HCT116 (cell line): ENCODE measurements at regions not wholly inside any gene's neighbourhood (a gene's known extent, or its start where the extent isn't known, plus 50 kb on each side); places are given as distances from the start of the nearest gene placed in this dataset.

Source experiments
- ATAC-seq: fragments of 200-7000 bp; cut with Tn5 transposase; 2 replicates; pipeline ENCODE4 v1.9.1; 2020; ENCODE audit warnings: mild to moderate bottlenecking, moderate library complexity
- BruUV-seq: library from RNA; stranded (reverse); fragments of 400-500 nt; replicated peaks from 2 replicates; lab custom pipeline; 2021; lab: Mats Ljungman, UMichigan
- CTCF ChIA-PET: fragments of 300-600 bp; sonication (Branson Sonifier 250); formaldehyde crosslinking; loops from one replicate; lab custom pipeline; 2021; ENCODE audit warnings: antibody characterized with exemption; lab: Charles Lee
- POLR2A ChIA-PET: fragments of 300-600, 350-600 bp; sonication (Branson Sonifier 250); formaldehyde crosslinking; loops from one replicate; lab custom pipeline; 2021; ENCODE audit warnings: antibody characterized with exemption; lab: Charles Lee
- RAD21 ChIA-PET, 2 experiments: fragments of 300-600 bp; sonication (Branson Sonifier 250); formaldehyde crosslinking; loops; one replicate each; lab custom pipeline; 2023; ENCODE audit warnings: low total read pairs in 2 of 2; ENCODE audit not compliant: uncharacterized antibody in 2 of 2, unreplicated experiment in 2 of 2, low non-redundant PET in 1 of 2; lab: Charles Lee
- DNase-seq: peaks from one replicate; pipeline ENCODE4 v3.0.0-alpha.2; 2010; ENCODE audit warnings: low read depth, low spot score
- H2AFZ ChIP-seq: fragments of 200-600 bp; shearing (Covaris generic), sonication (generic); 2 replicates; pipeline ENCODE4 v1.6.1; 2017; ENCODE audit warnings: low read depth, mixed run types, mixed read lengths, antibody characterized with exemption, low read length; ENCODE audit not compliant: poor library complexity, severe bottlenecking
- H3K27ac ChIP-seq: 2 replicates; pipeline ENCODE4 v1.5.1; 2012; ENCODE audit warnings: low read depth, low read length
- H3K27me3 ChIP-seq: fragments of 200-600 bp; sonication (generic); 2 replicates; pipeline ENCODE4 v1.6.1; 2016; ENCODE audit warnings: mixed run types, low read length, mixed read lengths; ENCODE audit not compliant: insufficient read depth
- H3K36me3 ChIP-seq, 2 experiments: fragments of 200-500 bp in 1 of 2; fragments of 200-600 bp in 1 of 2; sonication (Bioruptor generic) in 1 of 2; sonication (generic) in 1 of 2; 2 replicates each; pipeline versions ENCODE4 v1.5.1 to v1.6.1; 2014 to 2016; ENCODE audit warnings: low read length in 2 of 2, inconsistent platforms in 1 of 2, mixed read lengths in 1 of 2, mixed run types in 1 of 2; ENCODE audit not compliant: insufficient read depth in 2 of 2, control insufficient read depth in 1 of 2
- H3K4me1 ChIP-seq, 2 experiments: fragments of 200-600 bp in 1 of 2; sonication (generic) in 1 of 2; 2 replicates each; pipeline versions ENCODE4 v1.5.1 to v1.6.1; 2012 to 2017; ENCODE audit warnings: low read length in 2 of 2, inconsistent platforms in 1 of 2, mild to moderate bottlenecking in 1 of 2, mixed read lengths in 1 of 2, mixed run types in 1 of 2, moderate library complexity in 1 of 2; ENCODE audit not compliant: insufficient read depth in 2 of 2, control insufficient read depth in 1 of 2
- H3K4me2 ChIP-seq: fragments of 200-600 bp; sonication (generic); 2 replicates; pipeline ENCODE4 v1.6.1; 2017; ENCODE audit warnings: mixed run types, low read length, mixed read lengths
- H3K4me3 ChIP-seq, 2 experiments: fragments of 200-600 bp in 1 of 2; sonication (generic) in 1 of 2; replicated peaks in 1 of 2; 2 replicates each; pipeline ENCODE4 v1.5.1; 2011 to 2016; ENCODE audit warnings: low read length in 2 of 2, control low read depth in 1 of 2, low read depth in 1 of 2, mild to moderate bottlenecking in 1 of 2, mixed read lengths in 1 of 2, mixed run types in 1 of 2
- H3K79me2 ChIP-seq: fragments of 200-600 bp; sonication (generic); 2 replicates; pipeline ENCODE4 v1.6.1; 2017; ENCODE audit warnings: mild to moderate bottlenecking, mixed run types, low read length, moderate library complexity, mixed read lengths; ENCODE audit not compliant: insufficient read depth
- H3K9ac ChIP-seq: fragments of 200-600 bp; sonication (generic); 2 replicates; pipeline ENCODE4 v1.6.1; 2016; ENCODE audit warnings: low read length, mixed read lengths
- H3K9me2 ChIP-seq: fragments of 200-600 bp; sonication (generic), shearing (Covaris generic); 2 replicates; pipeline ENCODE4 v1.6.1; 2017; ENCODE audit warnings: mixed run types, mild to moderate bottlenecking, moderate library complexity; ENCODE audit not compliant: insufficient read depth
- H3K9me3 ChIP-seq, 2 experiments: fragments of 200-500 bp in 1 of 2; fragments of 200-600 bp in 1 of 2; sonication (Bioruptor generic) in 1 of 2; sonication (generic) in 1 of 2; 2 replicates each; pipeline ENCODE4 v1.6.1; 2014 to 2017; ENCODE audit warnings: low read length in 2 of 2, mixed read lengths in 2 of 2, inconsistent platforms in 1 of 2, low read depth in 1 of 2, mild to moderate bottlenecking in 1 of 2, mixed run types in 1 of 2, moderate library complexity in 1 of 2; ENCODE audit not compliant: control insufficient read depth in 1 of 2, insufficient read depth in 1 of 2
- H4K20me1 ChIP-seq: fragments of 200-600 bp; sonication (generic), shearing (Covaris generic); 2 replicates; pipeline ENCODE4 v1.6.1; 2017; ENCODE audit warnings: mixed run types, mild to moderate bottlenecking, moderate library complexity; ENCODE audit not compliant: insufficient read depth
- CBX3 ChIP-seq: IDR thresholded peaks from 2 replicates; pipeline ENCODE4 v1.6.1; 2012; ENCODE audit warnings: low read depth
- EGR1 ChIP-seq: IDR thresholded peaks from 2 replicates; pipeline ENCODE4 v1.6.1; 2012; ENCODE audit warnings: low read depth
- FOSL1 ChIP-seq: IDR thresholded peaks from 2 replicates; pipeline ENCODE4 v1.6.1; 2012; ENCODE audit warnings: low read depth
- JUND ChIP-seq: IDR thresholded peaks from 2 replicates; pipeline ENCODE4 v1.6.1; 2012
- POLR2AphosphoS5 ChIP-seq: IDR thresholded peaks from 2 replicates; pipeline ENCODE4 v1.6.1; 2011; ENCODE audit warnings: mild to moderate bottlenecking, low read depth, low read length, moderate library complexity
- SIN3A ChIP-seq: IDR thresholded peaks from 2 replicates; pipeline ENCODE4 v1.6.1; 2012; ENCODE audit warnings: low read depth
- SP1 ChIP-seq: IDR thresholded peaks from 2 replicates; pipeline ENCODE4 v1.6.1; 2012; ENCODE audit warnings: low read depth
- YY1 ChIP-seq: IDR thresholded peaks from 2 replicates; pipeline ENCODE4 v1.6.1; 2011; ENCODE audit warnings: low read length, low read depth, moderate library complexity, mild to moderate bottlenecking; ENCODE audit not compliant: insufficient replicate concordance; ENCODE audit errors: extremely low read depth
- intact Hi-C: fragments of 100-400 bp; cut with micrococcal nuclease; formaldehyde crosslinking; loops from 2 replicates; pipeline ENCODE4 v1.10.0; 2022
- TF ChIP-seq, protein P1 (sequence below), 3 experiments: fragments of 200-600 bp in 1 of 3; sonication (generic) in 1 of 3; IDR thresholded peaks in 2 of 3; conservative IDR thresholded peaks in 1 of 3; 2 replicates each; pipeline ENCODE4 v1.5.1; 2012 to 2017; ENCODE audit warnings: low read depth in 2 of 3, low read length in 2 of 3, antibody characterized with exemption in 1 of 3, borderline replicate concordance in 1 of 3, control low read depth in 1 of 3, mild to moderate bottlenecking in 1 of 3, mixed read lengths in 1 of 3, mixed run types in 1 of 3, moderate library complexity in 1 of 3; ENCODE audit not compliant: insufficient read depth in 1 of 3
- TF ChIP-seq, protein P2 (sequence below): IDR thresholded peaks from 2 replicates; pipeline ENCODE4 v1.6.1; 2011; ENCODE audit warnings: mild to moderate bottlenecking, low read length, moderate library complexity; ENCODE audit not compliant: insufficient replicate concordance; ENCODE audit errors: extremely low read depth
- TF ChIP-seq, protein P3 (sequence below): IDR thresholded peaks from 2 replicates; pipeline ENCODE4 v1.6.1; 2012
- TF ChIP-seq, protein P4 (sequence below): IDR thresholded peaks from 2 replicates; pipeline ENCODE4 v1.6.1; 2012; ENCODE audit warnings: low read depth
- TF ChIP-seq, protein P5 (sequence below): IDR thresholded peaks from 2 replicates; pipeline ENCODE4 v1.6.1; 2012

DNA sequence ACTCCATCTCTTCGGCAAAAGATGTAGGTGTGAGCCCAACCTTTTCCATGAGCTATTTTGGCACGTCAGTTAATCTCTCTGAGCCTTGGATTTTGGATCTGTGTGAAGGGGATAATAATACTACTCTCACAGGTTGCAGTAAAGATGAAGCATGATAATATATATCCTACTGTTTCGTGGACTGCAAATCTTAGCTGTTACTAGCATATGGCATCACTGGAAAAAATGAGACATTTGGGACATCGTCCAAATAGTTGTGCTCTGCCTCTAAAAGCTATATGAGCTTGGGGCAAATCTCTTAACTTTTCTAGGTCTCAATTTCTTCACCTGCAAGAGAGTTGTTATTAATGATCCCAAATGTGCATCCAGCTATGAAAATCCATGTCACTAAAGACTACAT lies 147.4 kb upstream of the ZRANB2 start:
- CTCF ChIA-PET, result no interaction called here
- POLR2A ChIA-PET, result no interaction called here
- intact Hi-C loops, result no loop called here

More for the DNA sequence above, 147.4 kb upstream of the ZRANB2 start:
- Histone ChIP-seq H3K9me2 (no peaks in the 10 kb centered on the region), H3K4me2 (no peak overlapping the region), H3K9ac (no peak overlapping the region), H3K4me3 (no peak overlapping the region), H3K9me3 (no peaks in the 10 kb centered on the region), H3K79me2 (no peaks in the 10 kb centered on the region), H2AFZ (no peak overlapping the region), H4K20me1 (no peaks in the 10 kb centered on the region), H3K27me3 (no peaks in the 10 kb centered on the region), H3K36me3 (no peaks in the 10 kb centered on the region), H3K4me1 (no peaks in the 10 kb centered on the region), H3K27ac (no peak overlapping the region)
- RAD21 ChIA-PET, result no interaction called here
- no peak for TF ChIP-seq SIN3A
- TF ChIP-seq POLR2AphosphoS5, result no peak
- TF ChIP-seq, protein P1, sequence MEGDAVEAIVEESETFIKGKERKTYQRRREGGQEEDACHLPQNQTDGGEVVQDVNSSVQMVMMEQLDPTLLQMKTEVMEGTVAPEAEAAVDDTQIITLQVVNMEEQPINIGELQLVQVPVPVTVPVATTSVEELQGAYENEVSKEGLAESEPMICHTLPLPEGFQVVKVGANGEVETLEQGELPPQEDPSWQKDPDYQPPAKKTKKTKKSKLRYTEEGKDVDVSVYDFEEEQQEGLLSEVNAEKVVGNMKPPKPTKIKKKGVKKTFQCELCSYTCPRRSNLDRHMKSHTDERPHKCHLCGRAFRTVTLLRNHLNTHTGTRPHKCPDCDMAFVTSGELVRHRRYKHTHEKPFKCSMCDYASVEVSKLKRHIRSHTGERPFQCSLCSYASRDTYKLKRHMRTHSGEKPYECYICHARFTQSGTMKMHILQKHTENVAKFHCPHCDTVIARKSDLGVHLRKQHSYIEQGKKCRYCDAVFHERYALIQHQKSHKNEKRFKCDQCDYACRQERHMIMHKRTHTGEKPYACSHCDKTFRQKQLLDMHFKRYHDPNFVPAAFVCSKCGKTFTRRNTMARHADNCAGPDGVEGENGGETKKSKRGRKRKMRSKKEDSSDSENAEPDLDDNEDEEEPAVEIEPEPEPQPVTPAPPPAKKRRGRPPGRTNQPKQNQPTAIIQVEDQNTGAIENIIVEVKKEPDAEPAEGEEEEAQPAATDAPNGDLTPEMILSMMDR (IDR thresholded peaks at IDR 0.05 in 2 of 3, conservative IDR thresholded peaks at IDR 0.05 in 1 of 3; ENCODE audit: borderline replicate concordance in 1 of 3, insufficient read depth in 1 of 3, low read depth in 2 of 3, low read length in 2 of 3), result no peak
- TF ChIP-seq JUND, result no peak
- TF ChIP-seq, protein P2, sequence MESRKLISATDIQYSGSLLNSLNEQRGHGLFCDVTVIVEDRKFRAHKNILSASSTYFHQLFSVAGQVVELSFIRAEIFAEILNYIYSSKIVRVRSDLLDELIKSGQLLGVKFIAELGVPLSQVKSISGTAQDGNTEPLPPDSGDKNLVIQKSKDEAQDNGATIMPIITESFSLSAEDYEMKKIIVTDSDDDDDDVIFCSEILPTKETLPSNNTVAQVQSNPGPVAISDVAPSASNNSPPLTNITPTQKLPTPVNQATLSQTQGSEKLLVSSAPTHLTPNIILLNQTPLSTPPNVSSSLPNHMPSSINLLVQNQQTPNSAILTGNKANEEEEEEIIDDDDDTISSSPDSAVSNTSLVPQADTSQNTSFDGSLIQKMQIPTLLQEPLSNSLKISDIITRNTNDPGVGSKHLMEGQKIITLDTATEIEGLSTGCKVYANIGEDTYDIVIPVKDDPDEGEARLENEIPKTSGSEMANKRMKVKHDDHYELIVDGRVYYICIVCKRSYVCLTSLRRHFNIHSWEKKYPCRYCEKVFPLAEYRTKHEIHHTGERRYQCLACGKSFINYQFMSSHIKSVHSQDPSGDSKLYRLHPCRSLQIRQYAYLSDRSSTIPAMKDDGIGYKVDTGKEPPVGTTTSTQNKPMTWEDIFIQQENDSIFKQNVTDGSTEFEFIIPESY, result no peak
- TF ChIP-seq, protein P3, sequence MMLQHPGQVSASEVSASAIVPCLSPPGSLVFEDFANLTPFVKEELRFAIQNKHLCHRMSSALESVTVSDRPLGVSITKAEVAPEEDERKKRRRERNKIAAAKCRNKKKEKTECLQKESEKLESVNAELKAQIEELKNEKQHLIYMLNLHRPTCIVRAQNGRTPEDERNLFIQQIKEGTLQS, result no peak
- no peak for TF ChIP-seq YY1
- TF ChIP-seq, protein P4, sequence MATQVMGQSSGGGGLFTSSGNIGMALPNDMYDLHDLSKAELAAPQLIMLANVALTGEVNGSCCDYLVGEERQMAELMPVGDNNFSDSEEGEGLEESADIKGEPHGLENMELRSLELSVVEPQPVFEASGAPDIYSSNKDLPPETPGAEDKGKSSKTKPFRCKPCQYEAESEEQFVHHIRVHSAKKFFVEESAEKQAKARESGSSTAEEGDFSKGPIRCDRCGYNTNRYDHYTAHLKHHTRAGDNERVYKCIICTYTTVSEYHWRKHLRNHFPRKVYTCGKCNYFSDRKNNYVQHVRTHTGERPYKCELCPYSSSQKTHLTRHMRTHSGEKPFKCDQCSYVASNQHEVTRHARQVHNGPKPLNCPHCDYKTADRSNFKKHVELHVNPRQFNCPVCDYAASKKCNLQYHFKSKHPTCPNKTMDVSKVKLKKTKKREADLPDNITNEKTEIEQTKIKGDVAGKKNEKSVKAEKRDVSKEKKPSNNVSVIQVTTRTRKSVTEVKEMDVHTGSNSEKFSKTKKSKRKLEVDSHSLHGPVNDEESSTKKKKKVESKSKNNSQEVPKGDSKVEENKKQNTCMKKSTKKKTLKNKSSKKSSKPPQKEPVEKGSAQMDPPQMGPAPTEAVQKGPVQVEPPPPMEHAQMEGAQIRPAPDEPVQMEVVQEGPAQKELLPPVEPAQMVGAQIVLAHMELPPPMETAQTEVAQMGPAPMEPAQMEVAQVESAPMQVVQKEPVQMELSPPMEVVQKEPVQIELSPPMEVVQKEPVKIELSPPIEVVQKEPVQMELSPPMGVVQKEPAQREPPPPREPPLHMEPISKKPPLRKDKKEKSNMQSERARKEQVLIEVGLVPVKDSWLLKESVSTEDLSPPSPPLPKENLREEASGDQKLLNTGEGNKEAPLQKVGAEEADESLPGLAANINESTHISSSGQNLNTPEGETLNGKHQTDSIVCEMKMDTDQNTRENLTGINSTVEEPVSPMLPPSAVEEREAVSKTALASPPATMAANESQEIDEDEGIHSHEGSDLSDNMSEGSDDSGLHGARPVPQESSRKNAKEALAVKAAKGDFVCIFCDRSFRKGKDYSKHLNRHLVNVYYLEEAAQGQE, result no peak
- no peak for TF ChIP-seq SP1
- TF ChIP-seq CBX3, result no peak
- no peak for TF ChIP-seq FOSL1
- TF ChIP-seq, protein P5, sequence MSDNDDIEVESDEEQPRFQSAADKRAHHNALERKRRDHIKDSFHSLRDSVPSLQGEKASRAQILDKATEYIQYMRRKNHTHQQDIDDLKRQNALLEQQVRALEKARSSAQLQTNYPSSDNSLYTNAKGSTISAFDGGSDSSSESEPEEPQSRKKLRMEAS, result no peak
- no peak for TF ChIP-seq EGR1
- ATAC-seq (no peak), DNase-seq (no peak)
- BruUV-seq, result no TSS peak
